ENCODE measurements at regions not wholly inside any gene's neighbourhood (a gene's known extent, or its start where the extent isn't known, plus 50 kb on each side); places are given as distances from the start of the nearest gene placed in this dataset.

DNA sequence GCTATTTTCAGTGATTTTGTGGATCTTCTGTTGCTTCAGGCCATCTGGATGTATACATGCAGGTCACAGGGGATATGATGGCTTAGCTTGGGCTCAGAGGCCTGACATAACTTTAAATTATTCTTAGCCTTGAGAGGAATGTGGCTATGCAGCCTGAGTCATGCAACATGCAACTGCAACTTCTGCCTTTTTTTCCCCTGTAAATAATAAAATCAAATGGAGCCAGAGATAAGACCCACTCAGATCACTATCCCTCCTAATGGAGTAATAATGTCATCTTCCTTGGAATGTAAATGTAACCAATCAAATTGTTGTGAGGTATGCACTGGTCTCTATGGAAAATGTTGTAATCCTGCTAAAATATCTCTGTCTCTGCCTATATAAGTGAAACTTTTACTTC, 54.9 kb downstream of the MAGEB17 start:
- H3K4me1 ChIP-seq, result no peaks in the 10 kb centered on the region
- H3K4me3 ChIP-seq, result no peak overlapping the region
- H3K9me3 ChIP-seq, result peaks cover 0 to 13% (median 7%) of the 10 kb centered on the region in 4 donors
- TF ChIP-seq, protein P1, sequence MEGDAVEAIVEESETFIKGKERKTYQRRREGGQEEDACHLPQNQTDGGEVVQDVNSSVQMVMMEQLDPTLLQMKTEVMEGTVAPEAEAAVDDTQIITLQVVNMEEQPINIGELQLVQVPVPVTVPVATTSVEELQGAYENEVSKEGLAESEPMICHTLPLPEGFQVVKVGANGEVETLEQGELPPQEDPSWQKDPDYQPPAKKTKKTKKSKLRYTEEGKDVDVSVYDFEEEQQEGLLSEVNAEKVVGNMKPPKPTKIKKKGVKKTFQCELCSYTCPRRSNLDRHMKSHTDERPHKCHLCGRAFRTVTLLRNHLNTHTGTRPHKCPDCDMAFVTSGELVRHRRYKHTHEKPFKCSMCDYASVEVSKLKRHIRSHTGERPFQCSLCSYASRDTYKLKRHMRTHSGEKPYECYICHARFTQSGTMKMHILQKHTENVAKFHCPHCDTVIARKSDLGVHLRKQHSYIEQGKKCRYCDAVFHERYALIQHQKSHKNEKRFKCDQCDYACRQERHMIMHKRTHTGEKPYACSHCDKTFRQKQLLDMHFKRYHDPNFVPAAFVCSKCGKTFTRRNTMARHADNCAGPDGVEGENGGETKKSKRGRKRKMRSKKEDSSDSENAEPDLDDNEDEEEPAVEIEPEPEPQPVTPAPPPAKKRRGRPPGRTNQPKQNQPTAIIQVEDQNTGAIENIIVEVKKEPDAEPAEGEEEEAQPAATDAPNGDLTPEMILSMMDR (IDR thresholded peaks at IDR 0.05), result no peak
- TF ChIP-seq POLR2A (IDR thresholded peaks at IDR 0.05) (no peak), POLR2AphosphoS5 (IDR thresholded peaks at IDR 0.05) (no peak), EP300 (IDR thresholded peaks at IDR 0.05) (no peak)
- intact Hi-C loops (cut with DNase I; ENCODE audit: low total_unique reads), result no loop called here
- no peaks in the 10 kb centered on the region for H3K27me3 ChIP-seq
- no peaks in the 10 kb centered on the region for H3K36me3 ChIP-seq
- no peak for DNase-seq
- H3K27ac ChIP-seq, result no peak overlapping the region

DNA sequence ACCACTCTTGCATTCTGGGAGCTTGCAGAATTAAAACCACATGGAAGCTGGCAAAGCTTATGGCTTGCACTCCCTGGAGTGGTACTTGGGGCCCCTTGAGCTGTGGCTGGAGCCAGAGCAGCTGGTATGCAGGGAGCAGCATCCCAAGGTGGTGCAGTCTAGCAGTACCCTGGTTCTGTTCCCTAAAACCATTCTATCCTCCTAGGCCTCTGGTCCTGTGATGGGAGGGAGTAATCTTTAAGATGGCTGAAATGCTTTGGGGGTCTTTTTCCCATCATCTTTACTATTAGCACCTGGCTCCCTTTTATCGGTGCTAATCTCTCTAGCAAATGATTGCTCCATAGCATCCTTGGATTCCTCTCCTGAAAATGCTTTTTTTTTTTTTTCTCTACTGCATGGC, 56.1 kb downstream of the MAGEB17 start:
- Histone ChIP-seq H3K36me3 (no peaks in the 10 kb centered on the region), H3K9me3 (peaks cover 0 to 13% (median 7%) of the 10 kb centered on the region in 4 donors), H3K27ac (no peak overlapping the region), H3K4me3 (no peak overlapping the region), H3K27me3 (no peaks in the 10 kb centered on the region), H3K4me1 (no peaks in the 10 kb centered on the region)
- 83 to 100% (median 100%) methylated on average over 1 of the region's 1 CpG for WGBS, 5 donors
- intact Hi-C loops (cut with DNase I; ENCODE audit: low total_unique reads), result no loop called here
- TF ChIP-seq EP300 (IDR thresholded peaks at IDR 0.05) (no peak), POLR2AphosphoS5 (IDR thresholded peaks at IDR 0.05) (no peak), POLR2A (IDR thresholded peaks at IDR 0.05) (no peak)
- TF ChIP-seq, protein P1 (IDR thresholded peaks at IDR 0.05), result no peak
- DNase-seq, result no peak

DNA sequence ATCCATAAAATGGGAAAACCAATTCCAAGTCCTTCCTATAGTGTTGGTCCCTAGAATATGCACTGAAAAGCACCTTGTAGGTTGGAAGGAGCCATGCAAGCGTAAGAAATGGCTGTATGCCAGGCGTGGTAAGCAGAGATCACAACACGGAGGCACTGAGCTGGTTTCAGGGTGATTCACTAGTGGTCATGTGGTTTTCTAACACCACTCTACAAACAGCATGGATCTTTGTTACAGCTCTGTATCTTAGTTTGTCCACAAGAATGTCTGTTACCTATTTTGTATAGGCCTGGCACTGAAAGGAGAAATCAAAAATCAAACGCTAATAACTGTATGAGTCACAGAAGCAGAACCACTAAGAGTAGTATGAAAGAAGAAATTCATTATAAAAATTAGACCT, 71.9 kb downstream of the MAGEB17 start:
- TF ChIP-seq EP300 (IDR thresholded peaks at IDR 0.05) (no peak), POLR2A (IDR thresholded peaks at IDR 0.05) (no peak), POLR2AphosphoS5 (IDR thresholded peaks at IDR 0.05) (no peak)
- TF ChIP-seq, protein P1 (IDR thresholded peaks at IDR 0.05), result no peak
- H3K4me1 ChIP-seq, result no peaks in the 10 kb centered on the region
- H3K27me3 ChIP-seq, result peaks cover 0 to 3% (median 0%) of the 10 kb centered on the region in 3 donors
- intact Hi-C loops (cut with DNase I; ENCODE audit: low total_unique reads), result no loop called here
- WGBS, 5 donors, result 39 to 59% (median 49%) methylated on average over 4 of the region's 4 CpGs
- H3K27ac ChIP-seq, result no peak overlapping the region
- DNase-seq, result peak in 1 of 2 donors; percentile 36
- peaks cover 0 to 9% (median 1%) of the 10 kb centered on the region in 4 donors for H3K9me3 ChIP-seq
- no peak overlapping the region for H3K4me3 ChIP-seq
- no peaks in the 10 kb centered on the region for H3K36me3 ChIP-seq

DNA sequence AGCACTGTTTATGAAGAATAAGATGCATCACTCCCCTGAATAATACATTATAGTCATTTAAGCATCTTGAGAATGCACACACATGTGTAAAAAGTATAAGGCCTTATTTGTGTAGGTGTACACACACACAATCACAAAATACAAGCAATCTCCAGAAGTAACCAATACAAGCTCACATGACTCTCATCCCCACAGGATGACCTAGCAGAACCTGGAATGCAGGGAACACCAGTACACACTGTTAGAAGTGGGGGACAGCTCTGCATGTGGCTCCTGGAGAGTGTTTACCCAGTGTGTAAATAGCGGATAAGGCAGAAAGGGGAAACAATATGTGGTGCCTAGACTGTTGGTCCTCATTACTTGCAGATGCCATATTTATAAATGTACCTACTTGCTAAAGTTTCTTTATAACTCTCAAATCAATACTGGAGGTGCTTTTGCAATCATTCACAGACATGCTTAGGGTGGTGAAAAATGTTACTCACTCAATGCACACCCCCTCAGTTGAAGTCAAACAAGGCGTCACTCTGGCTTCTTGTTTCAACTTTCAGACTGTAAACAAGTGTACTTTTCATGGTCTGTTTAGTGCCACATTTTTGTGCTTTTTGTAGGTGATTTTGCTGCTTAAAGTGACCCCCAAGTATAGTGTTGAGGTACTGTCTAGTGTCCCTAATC, 73.1 kb downstream of the MAGEB17 start:
- Histone ChIP-seq H3K4me3 (no peak overlapping the region), H3K27ac (no peak overlapping the region), H3K36me3 (no peaks in the 10 kb centered on the region), H3K27me3 (peaks cover 0 to 3% (median 0%) of the 10 kb centered on the region in 3 donors), H3K9me3 (peaks cover 0 to 9% (median 1%) of the 10 kb centered on the region in 4 donors), H3K4me1 (no peaks in the 10 kb centered on the region)
- intact Hi-C loops (cut with DNase I; ENCODE audit: low total_unique reads), result no loop called here
- DNase-seq, result no peak
- 51 to 69% (median 59%) methylated on average over 2 of the region's 2 CpGs for WGBS, 5 donors
- TF ChIP-seq POLR2A (IDR thresholded peaks at IDR 0.05) (no peak), POLR2AphosphoS5 (IDR thresholded peaks at IDR 0.05) (no peak), EP300 (IDR thresholded peaks at IDR 0.05) (no peak)
- TF ChIP-seq, protein P1 (IDR thresholded peaks at IDR 0.05), result no peak
